ENCODE measurements at regions not wholly inside any gene's neighbourhood (a gene's known extent, or its start where the extent isn't known, plus 50 kb on each side); places are given as distances from the start of the nearest gene placed in this dataset.

GRCh38 chr11:92322225-92322624 lies 97.6 kb downstream of the FAT3 start:
- no peak for FAIRE-seq
- DNase-seq (ENCODE audit: low read depth in 1 of 2, low spot score in 2 of 2): no peak

More at GRCh38 chr11:92322225-92322624, 97.6 kb downstream of the FAT3 start:
- H3K9ac ChIP-seq (replicated peaks in 1 of 4; ENCODE audit: extremely low read depth in 1 of 4, low read depth in 3 of 4, low read length in 3 of 4): no peak overlapping the region
- WGBS, 2 experiments (ENCODE audit: extremely low coverage in 1 of 2, insufficient coverage in 1 of 2, insufficient read length in 1 of 2, insufficient replicate concordance in 2 of 2, low coverage in 1 of 2, low lambda C conversion rate in 2 of 2, missing lambda C conversion rate in 1 of 2): 90% methylated on average over 3 of the region's 3 CpGs; no CpG with 5 or more reads in 1 of the 2 experiments
- CTCF ChIA-PET (ENCODE audit: partially characterized antibody): no interaction called here
- H2BK120ac ChIP-seq (replicated peaks; ENCODE audit: low read depth, low read length): no peak overlapping the region
- POLR2A ChIA-PET (ENCODE audit: partially characterized antibody): no interaction called here
- no peak overlapping the region for H3K18ac ChIP-seq (ENCODE audit: extremely low read depth, low read length)
- no peak overlapping the region for H3K23ac ChIP-seq (ENCODE audit: insufficient read length)
- H3K27me3 ChIP-seq (replicated peaks in 1 of 4; ENCODE audit: control insufficient read depth in 3 of 4, extremely low read depth in 1 of 4, insufficient read depth in 3 of 4, low read length in 3 of 4): no peaks in the 10 kb centered on the region
- no peaks in the 10 kb centered on the region for H3K36me3 ChIP-seq (ENCODE audit: control insufficient read depth in 2 of 4, insufficient read depth in 4 of 4, low read length in 3 of 4)
- no peak overlapping the region for H4K91ac ChIP-seq (replicated peaks; ENCODE audit: insufficient read length, low read length)
- H4K5ac ChIP-seq (ENCODE audit: insufficient read length, low read depth, low read length): no peak overlapping the region
- TF ChIP-seq TBP (IDR thresholded peaks at IDR 0.05; ENCODE audit: low read depth, low read length) (no peak), MAX (IDR thresholded peaks at IDR 0.05) (no peak), SRF (IDR thresholded peaks at IDR 0.05; ENCODE audit: low read depth, low read length) (no peak), KDM5A (IDR thresholded peaks at IDR 0.05; ENCODE audit: low read length) (no peak), ATF2 (IDR thresholded peaks at IDR 0.05; ENCODE audit: low read length) (no peak), CBX8 (IDR thresholded peaks at IDR 0.05; ENCODE audit: borderline replicate concordance, low read depth, low read length) (no peak), CREB1 (IDR thresholded peaks at IDR 0.05) (no peak), SUZ12 (IDR thresholded peaks at IDR 0.05; ENCODE audit: low read length) (no peak), CHD1 (IDR thresholded peaks at IDR 0.05; ENCODE audit: low read depth, low read length) (no peak)
- H3K4me2 ChIP-seq (ENCODE audit: insufficient read depth in 1 of 2, low read depth in 2 of 2, low read length in 2 of 2): no peak overlapping the region
- H4K8ac ChIP-seq (ENCODE audit: extremely low read depth, insufficient read depth, low read length): no peak overlapping the region
- no peak overlapping the region for H2BK5ac ChIP-seq (ENCODE audit: low read depth, low read length)
- H3K27ac ChIP-seq (ENCODE audit: low read depth, low read length): no peak overlapping the region
- H3K4me3 ChIP-seq (ENCODE audit: extremely low read depth in 1 of 4, insufficient read depth in 2 of 4, low read depth in 3 of 4, low read length in 4 of 4): no peak overlapping the region
- peaks cover 0 to 8% of the 10 kb centered on the region in 2 experiments; a peak in 2 of 4 replicates for H3K9me3 ChIP-seq (ENCODE audit: insufficient read depth in 2 of 2, low read depth in 1 of 2, low read length in 1 of 2)
- H2AK5ac ChIP-seq (ENCODE audit: low read depth, low read length): no peak overlapping the region
- H3K4ac ChIP-seq (replicated peaks; ENCODE audit: insufficient read length, low read depth, low read length): no peak overlapping the region
- no peak overlapping the region for H3K56ac ChIP-seq (replicated peaks; ENCODE audit: insufficient read length, low read depth, low read length)
- H2BK20ac ChIP-seq (ENCODE audit: low read length): no peak overlapping the region
- no peak overlapping the region for H2BK12ac ChIP-seq (ENCODE audit: low read depth, low read length)
- peaks cover 0 to 8% of the 10 kb centered on the region in 2 experiments; a peak in 2 of 4 replicates for H3K79me2 ChIP-seq (ENCODE audit: control insufficient read depth in 1 of 2, insufficient read depth in 2 of 2, low read length in 2 of 2)
- no peak overlapping the region for H2BK15ac ChIP-seq (ENCODE audit: low read length)
- H3K4me1 ChIP-seq (replicated peaks in 1 of 4; ENCODE audit: control insufficient read depth in 3 of 4, insufficient read depth in 4 of 4, low read length in 3 of 4): peaks cover 0 to 16% (median 9%) of the 10 kb centered on the region in 4 experiments; a peak in 4 of 7 replicates
- H2AFZ ChIP-seq (ENCODE audit: low read length): no peak overlapping the region
- H3K23me2 ChIP-seq (ENCODE audit: low read depth, low read length): no peaks in the 10 kb centered on the region
- H4K20me1 ChIP-seq (replicated peaks in 1 of 2; ENCODE audit: control insufficient read depth in 1 of 2, insufficient read depth in 2 of 2, low read length in 2 of 2): no peaks in the 10 kb centered on the region
- no peak overlapping the region for H3K14ac ChIP-seq (ENCODE audit: insufficient read length)
- H3K79me1 ChIP-seq (ENCODE audit: low read depth, low read length): no peaks in the 10 kb centered on the region; the same call in 1 of the 2 replicates
